ENCODE measurements at regions not wholly inside any gene's neighbourhood (a gene's known extent, or its start where the extent isn't known, plus 50 kb on each side); places are given as distances from the start of the nearest gene placed in this dataset.

DNA sequence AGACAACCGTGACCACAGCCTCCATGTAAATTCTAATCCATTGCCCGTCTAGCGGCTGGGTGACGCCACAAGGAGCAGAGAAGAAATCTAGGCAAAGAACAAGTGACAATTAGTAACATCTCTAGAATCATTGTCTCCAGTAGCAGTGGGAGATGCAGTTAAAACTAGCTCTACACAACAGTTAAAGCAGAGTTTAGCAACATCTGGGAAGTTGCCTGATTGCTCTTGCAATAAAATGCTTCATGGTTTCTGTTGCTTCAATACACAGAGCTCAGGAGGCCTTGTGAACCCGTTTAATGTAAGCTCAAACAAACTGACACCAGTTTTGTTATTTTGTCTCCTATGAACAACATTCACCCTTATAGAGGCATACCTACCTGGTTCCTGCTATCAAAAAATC is 369.8 kb upstream of the PDE4D start:
- TF ChIP-seq CTCF (conservative IDR thresholded peaks at IDR 0.05) (no peak), ZFX (IDR thresholded peaks at IDR 0.05) (no peak)

Data from C4-2B (cell line).